CD4-positive, alpha-beta memory T cell (primary cell): ENCODE measurements at regions not wholly inside any gene's neighbourhood (a gene's known extent, or its start where the extent isn't known, plus 50 kb on each side); places are given as distances from the start of the nearest gene placed in this dataset.

ENCODE experiments used
- CTCF ChIA-PET: fragments of 350-600 bp; sonication (Branson Sonifier 250); formaldehyde crosslinking; loops from one replicate; lab custom pipeline; 2021; ENCODE audit warnings: inconsistent platforms; ENCODE audit not compliant: partially characterized antibody; lab: Charles Lee
- POLR2A ChIA-PET: fragments of 350-600 bp; sonication (Branson Sonifier 250); formaldehyde crosslinking; loops from one replicate; lab custom pipeline; 2021; ENCODE audit not compliant: partially characterized antibody; lab: Charles Lee
- DNase-seq, 5 donors: peaks; one replicate each; pipeline versions ENCODE4 v3.0.0 to v3.0.0-alpha.2; 2020 to 2022; ENCODE audit warnings: mixed read lengths in 1 of 5
- H3K27ac ChIP-seq: one replicate; pipeline ENCODE4 v1.7.0; 2013; ENCODE audit warnings: low read depth, low read length
- H3K27me3 ChIP-seq: 2 replicates; pipeline ENCODE4 v1.7.0; 2013; ENCODE audit warnings: mild to moderate bottlenecking, low read length, moderate library complexity; ENCODE audit not compliant: insufficient read depth
- H3K36me3 ChIP-seq: 2 replicates; pipeline ENCODE4 v1.7.0; 2013; ENCODE audit warnings: mild to moderate bottlenecking, low read length, moderate library complexity; ENCODE audit not compliant: insufficient read depth
- H3K4me1 ChIP-seq: 2 replicates; pipeline ENCODE4 v1.7.0; 2013; ENCODE audit warnings: mild to moderate bottlenecking, low read length, moderate library complexity; ENCODE audit not compliant: insufficient read depth
- H3K4me3 ChIP-seq, 2 donors: one replicate each; pipeline ENCODE4 v1.7.0; 2013; ENCODE audit warnings: low read length in 2 of 2, mild to moderate bottlenecking in 1 of 2
- H3K9me3 ChIP-seq, 2 donors: one replicate each; pipeline ENCODE4 v1.7.0; 2013; ENCODE audit warnings: low read length in 2 of 2, control low read depth in 1 of 2; ENCODE audit not compliant: control insufficient read depth in 1 of 2
- H3K27ac Mint-ChIP-seq, 7 donors: one replicate each; pipeline ENCODE4 v1.8.0; 2020 to 2021; ENCODE audit warnings: mixed read lengths in 7 of 7, mild to moderate bottlenecking in 6 of 7, inconsistent platforms in 3 of 7, moderate library complexity in 3 of 7
- H3K27me3 Mint-ChIP-seq, 2 donors: one replicate each; pipeline ENCODE4 v1.8.0; 2020 to 2021; ENCODE audit warnings: mixed read lengths in 2 of 2
- H3K36me3 Mint-ChIP-seq, 2 donors: one replicate each; pipeline ENCODE4 v1.8.0; 2020 to 2021; ENCODE audit warnings: mixed read lengths in 2 of 2, inconsistent platforms in 1 of 2, mild to moderate bottlenecking in 1 of 2
- H3K4me1 Mint-ChIP-seq, 4 donors: one replicate each; pipeline ENCODE4 v1.8.0; 2020 to 2021; ENCODE audit warnings: mixed read lengths in 4 of 4, mild to moderate bottlenecking in 1 of 4
- H3K4me3 Mint-ChIP-seq, 8 donors: one replicate each; pipeline ENCODE4 v1.8.0; 2020 to 2021; ENCODE audit warnings: mixed read lengths in 8 of 8, mild to moderate bottlenecking in 7 of 8, moderate library complexity in 6 of 8, inconsistent platforms in 3 of 8
- H3K9me3 Mint-ChIP-seq, 8 donors: one replicate each; pipeline ENCODE4 v1.8.0; 2020 to 2021; ENCODE audit warnings: mixed read lengths in 8 of 8, mild to moderate bottlenecking in 5 of 8, inconsistent platforms in 3 of 8, moderate library complexity in 1 of 8
- intact Hi-C: fragments of 100-400 bp; cut with micrococcal nuclease; formaldehyde crosslinking; loops from one replicate; pipeline ENCODE4 v1.15.1; 2023

- POLR2A ChIA-PET, result no interaction called here
- H3K36me3 ChIP-seq, result no peaks in the 10 kb centered on the region
- no peaks in the 10 kb centered on the region for H3K4me1 ChIP-seq
- CTCF ChIA-PET, result no interaction called here
- Mint-ChIP-seq H3K4me3 (no peak overlapping the region), H3K27me3 (no peaks in the 10 kb centered on the region), H3K9me3 (peaks cover 0 to 6% (median under 1%) of the 10 kb centered on the region in 8 donors), H3K36me3 (no peaks in the 10 kb centered on the region), H3K27ac (no peak overlapping the region), H3K4me1 (no peaks in the 10 kb centered on the region)
- intact Hi-C loops, result no loop called here
- no peaks in the 10 kb centered on the region for H3K9me3 ChIP-seq
- H3K4me3 ChIP-seq, result no peak overlapping the region
- no peak for DNase-seq
- H3K27ac ChIP-seq, result no peak overlapping the region
- H3K27me3 ChIP-seq, result no peaks in the 10 kb centered on the region
These were observed 283.2 kb downstream of the SOX11 start for GRCh38 chr2:5975401-5975800.

DNA sequence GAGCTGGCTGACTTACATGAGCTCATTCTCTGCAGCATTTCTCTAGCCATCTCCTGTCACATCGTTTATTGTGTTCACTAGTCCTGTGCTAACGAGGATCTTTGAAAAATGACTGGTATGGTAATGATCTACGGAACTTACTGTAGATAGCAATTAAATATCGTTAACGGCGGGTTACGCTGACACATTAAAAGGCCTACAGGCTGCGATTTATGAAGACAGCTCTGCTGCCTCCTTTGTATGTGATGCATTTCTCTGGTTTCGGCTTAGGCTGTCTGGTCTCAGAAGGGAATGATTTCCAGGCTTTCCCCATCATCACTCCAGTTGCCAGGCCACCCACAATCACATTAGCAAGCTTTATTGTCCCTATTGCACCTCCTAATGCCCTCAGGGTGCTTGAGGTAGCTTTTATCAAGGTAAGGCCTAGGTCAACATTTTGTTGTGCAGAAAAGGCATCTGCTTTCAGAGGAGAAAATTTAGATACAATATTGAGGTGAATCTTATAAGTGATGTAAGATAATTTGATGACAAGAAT lies 284.4 kb downstream of the SOX11 start:
- Histone ChIP-seq H3K27me3 (no peaks in the 10 kb centered on the region), H3K4me1 (no peaks in the 10 kb centered on the region), H3K4me3 (no peak overlapping the region), H3K27ac (no peak overlapping the region), H3K36me3 (no peaks in the 10 kb centered on the region), H3K9me3 (no peaks in the 10 kb centered on the region)
- ChIA-PET CTCF (no interaction called here), POLR2A (no interaction called here)
- Mint-ChIP-seq H3K9me3 (peaks cover 0 to 6% (median 0%) of the 10 kb centered on the region in 8 donors), H3K27me3 (no peaks in the 10 kb centered on the region), H3K36me3 (no peaks in the 10 kb centered on the region), H3K4me3 (no peak overlapping the region), H3K27ac (no peak overlapping the region), H3K4me1 (no peaks in the 10 kb centered on the region)
- DNase-seq, result no peak
- intact Hi-C loops, result no loop called here

- Mint-ChIP-seq H3K27ac (no peak overlapping the region), H3K36me3 (no peaks in the 10 kb centered on the region), H3K4me1 (peaks cover 0 to 1% (median 0%) of the 10 kb centered on the region in 4 donors), H3K9me3 (peaks cover 0 to 4% (median 0%) of the 10 kb centered on the region in 8 donors), H3K27me3 (no peaks in the 10 kb centered on the region), H3K4me3 (no peak overlapping the region)
- no peak overlapping the region for H3K4me3 ChIP-seq
- ChIA-PET POLR2A (no interaction called here), CTCF (no interaction called here)
- no peaks in the 10 kb centered on the region for H3K4me1 ChIP-seq
- no peak overlapping the region for H3K27ac ChIP-seq
- no peaks in the 10 kb centered on the region for H3K9me3 ChIP-seq
- intact Hi-C loops, result no loop called here
- H3K36me3 ChIP-seq, result no peaks in the 10 kb centered on the region
- H3K27me3 ChIP-seq, result no peaks in the 10 kb centered on the region
- no peak for DNase-seq
These were observed 285.3 kb downstream of the SOX11 start for GRCh38 chr2:5977477-5977876.

DNA sequence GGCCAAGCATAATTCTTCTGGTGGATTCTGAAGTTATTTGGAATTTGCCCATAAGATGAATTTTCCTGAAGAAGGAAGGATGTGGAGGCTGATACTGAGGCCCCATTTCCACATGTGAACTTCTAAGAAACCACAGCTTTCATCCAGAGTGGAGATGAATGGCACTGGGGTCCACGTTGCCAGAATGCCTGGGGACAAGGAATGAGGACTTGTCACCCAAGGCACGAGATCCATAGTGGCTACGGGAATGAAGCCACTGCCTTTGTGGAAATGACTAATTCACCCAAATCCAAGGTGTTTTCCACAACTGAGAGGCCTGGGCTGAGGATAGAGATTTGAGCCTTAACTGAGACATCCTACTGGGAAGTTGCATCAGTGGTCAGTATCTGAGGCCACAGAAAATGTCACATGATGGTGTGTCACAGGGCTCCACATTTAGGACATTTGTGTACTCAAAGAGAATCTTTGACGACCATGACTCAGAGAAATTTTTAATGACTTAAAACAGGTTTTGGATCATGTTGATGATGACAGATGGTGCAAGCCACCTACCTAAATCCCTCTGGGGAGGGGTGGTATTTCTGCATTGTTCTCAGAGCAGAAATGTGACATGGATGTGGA lies 286.1 kb downstream of the SOX11 start:
- no peaks in the 10 kb centered on the region for H3K27me3 Mint-ChIP-seq
- H3K4me3 ChIP-seq, result no peak overlapping the region
- no peak overlapping the region for H3K27ac Mint-ChIP-seq
- no peaks in the 10 kb centered on the region for H3K4me1 ChIP-seq
- H3K36me3 Mint-ChIP-seq, result no peaks in the 10 kb centered on the region
- H3K9me3 ChIP-seq, result no peaks in the 10 kb centered on the region
- DNase-seq, result no peak
- no peak overlapping the region for H3K27ac ChIP-seq
- ChIA-PET POLR2A (no interaction called here), CTCF (no interaction called here)
- no peaks in the 10 kb centered on the region for H3K36me3 ChIP-seq
- no peak overlapping the region for H3K4me3 Mint-ChIP-seq
- peaks cover 0 to 1% (median 0%) of the 10 kb centered on the region in 4 donors for H3K4me1 Mint-ChIP-seq
- no peaks in the 10 kb centered on the region for H3K27me3 ChIP-seq
- intact Hi-C loops, result no loop called here
- peaks cover 0 to 4% (median 0%) of the 10 kb centered on the region in 8 donors for H3K9me3 Mint-ChIP-seq

GRCh38 chr2:5980450-5981190 lies 288.4 kb downstream of the SOX11 start:
- H3K27me3 Mint-ChIP-seq, result no peaks in the 10 kb centered on the region
- intact Hi-C loops, result no loop called here
- peaks cover 0 to 4% (median 0%) of the 10 kb centered on the region in 8 donors for H3K9me3 Mint-ChIP-seq
- H3K36me3 Mint-ChIP-seq, result no peaks in the 10 kb centered on the region
- Histone ChIP-seq H3K4me1 (no peaks in the 10 kb centered on the region), H3K36me3 (no peaks in the 10 kb centered on the region), H3K27ac (no peak overlapping the region), H3K4me3 (no peak overlapping the region), H3K9me3 (no peaks in the 10 kb centered on the region), H3K27me3 (no peaks in the 10 kb centered on the region)
- no peak overlapping the region for H3K27ac Mint-ChIP-seq
- H3K4me3 Mint-ChIP-seq, result no peak overlapping the region
- CTCF ChIA-PET, result no interaction called here
- H3K4me1 Mint-ChIP-seq, result peaks cover 0 to 1% (median 0%) of the 10 kb centered on the region in 4 donors
- DNase-seq, result no peak
- POLR2A ChIA-PET, result no interaction called here

DNA sequence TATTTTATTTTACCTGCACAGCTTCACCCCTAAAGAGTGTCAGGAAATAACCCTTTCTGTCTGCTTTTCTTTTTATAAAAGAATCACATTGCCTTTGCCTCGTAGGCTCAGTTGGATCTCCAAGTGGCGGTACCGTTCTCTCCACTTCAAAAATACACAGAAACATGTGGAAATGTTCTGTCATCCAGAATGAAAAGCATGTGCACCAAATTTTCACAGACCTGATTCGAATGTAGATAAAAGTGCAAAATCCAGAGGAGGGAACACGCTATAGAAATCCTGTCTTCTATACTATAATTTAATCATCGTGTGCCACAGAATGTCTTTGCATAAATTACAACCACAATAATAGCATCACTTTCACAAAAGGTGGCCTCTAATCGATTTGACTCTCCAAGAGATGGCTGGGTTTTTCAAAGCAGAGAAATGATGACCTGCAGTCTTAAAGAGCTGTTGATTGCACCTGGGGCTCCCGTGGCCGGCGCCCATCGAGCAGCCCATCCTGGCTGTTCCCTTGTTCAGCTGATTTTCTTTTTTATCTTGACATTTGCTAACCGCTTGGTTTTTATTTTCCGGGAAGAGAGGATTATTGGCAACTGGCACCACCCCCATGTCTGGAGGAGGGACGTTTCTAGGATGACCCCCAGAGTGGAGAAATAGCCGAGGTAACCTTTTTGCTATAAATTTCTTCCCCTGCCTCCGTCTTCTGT lies 290.2 kb downstream of the SOX11 start:
- H3K4me3 ChIP-seq, result no peak overlapping the region
- ChIA-PET CTCF (no interaction called here), POLR2A (no interaction called here)
- H3K27ac Mint-ChIP-seq, result no peak overlapping the region
- no peaks in the 10 kb centered on the region for H3K9me3 ChIP-seq
- H3K9me3 Mint-ChIP-seq, result peaks cover 0 to 4% (median 0%) of the 10 kb centered on the region in 8 donors
- intact Hi-C loops, result no loop called here
- no peak overlapping the region for H3K27ac ChIP-seq
- H3K36me3 ChIP-seq, result no peaks in the 10 kb centered on the region
- peaks cover 0 to 1% (median 0%) of the 10 kb centered on the region in 4 donors for H3K4me1 Mint-ChIP-seq
- H3K4me3 Mint-ChIP-seq, result no peak overlapping the region
- no peaks in the 10 kb centered on the region for H3K27me3 ChIP-seq
- no peaks in the 10 kb centered on the region for H3K27me3 Mint-ChIP-seq
- H3K36me3 Mint-ChIP-seq, result no peaks in the 10 kb centered on the region
- no peak for DNase-seq
- H3K4me1 ChIP-seq, result no peaks in the 10 kb centered on the region

DNA sequence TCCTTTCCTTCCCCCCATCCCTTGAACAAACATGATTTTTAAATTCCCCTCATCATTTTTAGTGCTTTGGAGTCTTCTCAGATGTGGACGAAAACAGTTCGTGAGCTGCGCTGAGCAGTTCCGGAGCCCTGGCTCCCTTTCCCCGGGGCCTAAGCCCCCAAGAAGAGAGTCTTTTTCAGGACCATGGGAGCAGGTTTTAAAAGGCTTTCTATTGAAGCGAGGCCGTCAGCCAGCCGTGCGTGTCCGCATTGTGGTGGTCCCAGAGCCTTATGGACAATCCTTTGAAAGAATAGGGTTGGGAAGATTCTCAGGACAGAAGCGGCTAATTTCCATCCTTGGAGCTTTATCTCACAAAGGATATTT lies 290.7 kb downstream of the SOX11 start:
- CTCF ChIA-PET, result no interaction called here
- DNase-seq, result no peak
- Mint-ChIP-seq H3K9me3 (peaks cover 0 to 4% (median 0%) of the 10 kb centered on the region in 8 donors), H3K27ac (no peak overlapping the region), H3K4me3 (no peak overlapping the region), H3K27me3 (no peaks in the 10 kb centered on the region), H3K4me1 (peaks cover 0 to 1% (median 0%) of the 10 kb centered on the region in 4 donors), H3K36me3 (no peaks in the 10 kb centered on the region)
- no peaks in the 10 kb centered on the region for H3K36me3 ChIP-seq
- no peaks in the 10 kb centered on the region for H3K9me3 ChIP-seq
- POLR2A ChIA-PET, result no interaction called here
- no peaks in the 10 kb centered on the region for H3K4me1 ChIP-seq
- no peaks in the 10 kb centered on the region for H3K27me3 ChIP-seq
- intact Hi-C loops, result no loop called here
- H3K27ac ChIP-seq, result no peak overlapping the region
- H3K4me3 ChIP-seq, result no peak overlapping the region
